Endothelial cell of umbilical vein (primary cell): ENCODE measurements at regions not wholly inside any gene's neighbourhood (a gene's known extent, or its start where the extent isn't known, plus 50 kb on each side); places are given as distances from the start of the nearest gene placed in this dataset.

ENCODE experiments used
- BruUV-seq: library from RNA; stranded (reverse); fragments of 400-500 nt; replicated peaks from 2 replicates; lab custom pipeline; 2021; lab: Mats Ljungman, UMichigan
- CTCF ChIA-PET: fragments of 300-600, 350-600 bp; sonication (Branson Sonifier 250); formaldehyde crosslinking; loops from one replicate; lab custom pipeline; 2021; ENCODE audit warnings: antibody characterized with exemption, inconsistent platforms; lab: Charles Lee
- POLR2A ChIA-PET: fragments of 300-600, 350-600 bp; sonication (Branson Sonifier 250); formaldehyde crosslinking; loops from one replicate; lab custom pipeline; 2021; ENCODE audit warnings: antibody characterized with exemption, inconsistent platforms; lab: Charles Lee
- DNase-seq: peaks from one replicate; pipeline ENCODE4 v3.0.0-alpha.2; 2011; ENCODE audit warnings: low read depth, low spot score
- FAIRE-seq: peaks from 2 replicates; lab custom pipeline; 2011; peaks lifted over from hg19 to GRCh38; lab: Jason Lieb, UNC
- H2AFZ ChIP-seq: 2 replicates; pipeline ENCODE4 v1.6.0; 2012; ENCODE audit warnings: low read depth, low read length, control low read depth, inconsistent platforms
- H3K27ac ChIP-seq: 2 replicates; pipeline ENCODE4 v1.5.1; 2011; ENCODE audit warnings: low read depth, mild to moderate bottlenecking, control low read depth, low read length, moderate library complexity; ENCODE audit not compliant: insufficient read depth
- H3K27me3 ChIP-seq, 2 experiments: 2 replicates each; pipeline versions ENCODE4 v1.6.0 to v1.6.1; 2011; ENCODE audit warnings: low read length in 2 of 2, mixed read lengths in 1 of 2; ENCODE audit not compliant: control insufficient read depth in 2 of 2, insufficient read depth in 2 of 2
- H3K36me3 ChIP-seq, 2 experiments: 2 replicates in 1 of 2; 3 replicates in 1 of 2; pipeline ENCODE4 v1.5.1; 2011; ENCODE audit warnings: low read length in 2 of 2, mild to moderate bottlenecking in 1 of 2, moderate library complexity in 1 of 2; ENCODE audit not compliant: control insufficient read depth in 2 of 2, insufficient read depth in 2 of 2; ENCODE audit errors: extremely low read depth in 1 of 2
- H3K4me1 ChIP-seq: 3 replicates; pipeline ENCODE4 v1.5.1; 2011; ENCODE audit warnings: mild to moderate bottlenecking, low read length; ENCODE audit not compliant: control insufficient read depth, insufficient read depth; ENCODE audit errors: extremely low read depth
- H3K4me2 ChIP-seq: 2 replicates; pipeline ENCODE4 v1.6.1; 2011; ENCODE audit warnings: low read length, control low read depth, mixed read lengths; ENCODE audit not compliant: insufficient read depth
- H3K4me3 ChIP-seq, 3 experiments: fragments of 200-600 bp in 1 of 3; sonication (generic), shearing (Covaris generic) in 1 of 3; replicated peaks in 1 of 3; 2 replicates each; pipeline ENCODE4 v1.5.1; 2011 to 2016; ENCODE audit warnings: control low read depth in 3 of 3, low read length in 3 of 3, mild to moderate bottlenecking in 2 of 3, inconsistent platforms in 1 of 3, low read depth in 1 of 3, moderate library complexity in 1 of 3; ENCODE audit not compliant: insufficient read depth in 1 of 3
- H3K79me2 ChIP-seq: 2 replicates; pipeline ENCODE4 v1.6.0; 2012; ENCODE audit warnings: low read length, inconsistent platforms; ENCODE audit not compliant: control insufficient read depth, insufficient read depth
- H3K9ac ChIP-seq: replicated peaks from 2 replicates; pipeline ENCODE3; 2011; ENCODE audit warnings: low read length, control low read depth; ENCODE audit not compliant: insufficient read depth; ENCODE audit errors: extremely low read depth
- H3K9me1 ChIP-seq: replicated peaks from 3 replicates; pipeline ENCODE4 v1.6.0; 2011; ENCODE audit warnings: mild to moderate bottlenecking, low read length; ENCODE audit not compliant: control insufficient read depth, insufficient read depth; ENCODE audit errors: extremely low read depth
- H3K9me3 ChIP-seq: replicated peaks from 2 replicates; pipeline ENCODE4 v1.5.1; 2012; ENCODE audit warnings: low read length, inconsistent platforms; ENCODE audit not compliant: control insufficient read depth, insufficient read depth
- H4K20me1 ChIP-seq: replicated peaks from 2 replicates; pipeline ENCODE3; 2011; ENCODE audit warnings: mild to moderate bottlenecking, low read length; ENCODE audit not compliant: control insufficient read depth, insufficient read depth; ENCODE audit errors: extremely low read depth
- EZH2 ChIP-seq: IDR thresholded peaks from 2 replicates; pipeline ENCODE4 v1.6.1; 2012; ENCODE audit warnings: borderline replicate concordance, low read depth, mild to moderate bottlenecking, moderate library complexity, low read length, inconsistent platforms; ENCODE audit not compliant: severe bottlenecking
- JUN ChIP-seq: IDR thresholded peaks from 2 replicates; pipeline ENCODE4 v1.6.1; 2011; ENCODE audit warnings: borderline replicate concordance, low read depth; ENCODE audit not compliant: insufficient read length, insufficient read depth
- MYC ChIP-seq: IDR thresholded peaks from one replicate; pipeline ENCODE4 v1.6.1; 2011; ENCODE audit warnings: mild to moderate bottlenecking, low read depth, low read length
- dilution Hi-C: fragments of 300-500 bp; cut with MboI; formaldehyde crosslinking; loops from one replicate; pipeline ENCODE4 v1.15.0; 2019; ENCODE audit warnings: low sequenced_read_pairs; ENCODE audit not compliant: extremely low pct_ligation_motif_present
- intact Hi-C: fragments of 100-400 bp; cut with micrococcal nuclease; formaldehyde crosslinking; loops from one replicate; pipeline ENCODE4 v1.10.0; 2022
- TF ChIP-seq, protein P1 (sequence below), 2 donors: IDR thresholded peaks; 1 replicate in 1 of 2; 2 replicates in 1 of 2; pipeline ENCODE4 v1.5.1; 2011; ENCODE audit warnings: low read length in 2 of 2, mild to moderate bottlenecking in 2 of 2, moderate library complexity in 2 of 2, control low read depth in 1 of 2, inconsistent platforms in 1 of 2, low read depth in 1 of 2; ENCODE audit not compliant: insufficient read depth in 1 of 2; ENCODE audit errors: extremely low read depth in 1 of 2

DNA sequence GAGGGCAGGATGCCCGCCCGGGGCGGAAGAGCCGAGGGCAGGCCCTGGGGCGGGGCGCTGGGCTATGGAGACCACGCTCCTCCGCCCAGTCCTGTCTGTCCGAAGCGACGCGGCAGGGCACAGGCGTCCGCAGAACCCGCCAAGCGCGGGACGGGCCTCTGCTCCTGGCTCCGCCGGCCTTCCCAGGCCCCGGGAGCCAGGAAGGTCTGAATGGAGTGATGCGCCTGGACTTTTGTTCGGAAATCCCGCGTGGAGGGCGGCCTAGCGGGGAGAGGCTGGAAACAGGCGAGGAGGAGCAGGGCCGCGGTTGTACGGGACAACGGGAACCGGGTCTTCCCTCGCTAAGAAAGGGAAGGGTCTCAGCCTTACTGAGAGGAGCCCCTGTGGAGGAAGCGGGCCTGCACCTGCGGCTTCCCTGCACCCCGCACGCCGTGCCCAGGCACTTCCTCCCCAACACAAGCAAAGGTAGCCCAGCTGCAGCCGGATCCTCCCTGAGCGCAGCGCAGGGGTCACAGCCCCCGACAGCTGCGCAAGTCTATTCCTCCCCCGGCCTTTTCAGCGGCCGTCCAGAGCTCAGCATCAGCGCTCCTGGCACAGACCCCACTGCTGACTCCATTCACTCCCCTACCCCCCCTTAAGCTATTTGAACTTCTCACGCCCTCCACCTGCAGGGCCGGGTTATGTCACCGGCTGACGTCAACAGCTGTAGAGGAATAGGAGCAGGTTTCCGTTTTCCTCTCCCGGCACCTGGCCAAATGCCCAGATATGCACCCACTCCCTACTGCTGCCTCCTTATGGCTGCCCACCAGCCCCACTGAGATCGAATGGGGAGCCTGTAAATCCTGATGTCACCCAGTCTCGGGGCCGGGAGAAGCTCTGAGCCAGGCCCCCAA is 143.2 kb upstream of the RET start:
- H3K9ac ChIP-seq: no peak overlapping the region
- no peaks in the 10 kb centered on the region for H3K9me1 ChIP-seq
- no peaks in the 10 kb centered on the region for H3K9me3 ChIP-seq
- peak; percentile 21 for DNase-seq
- ChIA-PET POLR2A (no interaction called here), CTCF (no interaction called here)
- no peaks in the 10 kb centered on the region for H3K36me3 ChIP-seq
- H3K4me1 ChIP-seq: no peaks in the 10 kb centered on the region
- H3K27me3 ChIP-seq: peaks cover 6 to 9% of the 10 kb centered on the region in 2 experiments
- FAIRE-seq: no peak
- H2AFZ ChIP-seq: no peak overlapping the region
- intact Hi-C loops: no loop called here
- no peaks in the 10 kb centered on the region for H4K20me1 ChIP-seq
- no peak overlapping the region for H3K4me2 ChIP-seq
- no peaks in the 10 kb centered on the region for H3K79me2 ChIP-seq
- dilution Hi-C loops: no loop called here
- H3K27ac ChIP-seq: no peak overlapping the region
- TF ChIP-seq, protein P1, sequence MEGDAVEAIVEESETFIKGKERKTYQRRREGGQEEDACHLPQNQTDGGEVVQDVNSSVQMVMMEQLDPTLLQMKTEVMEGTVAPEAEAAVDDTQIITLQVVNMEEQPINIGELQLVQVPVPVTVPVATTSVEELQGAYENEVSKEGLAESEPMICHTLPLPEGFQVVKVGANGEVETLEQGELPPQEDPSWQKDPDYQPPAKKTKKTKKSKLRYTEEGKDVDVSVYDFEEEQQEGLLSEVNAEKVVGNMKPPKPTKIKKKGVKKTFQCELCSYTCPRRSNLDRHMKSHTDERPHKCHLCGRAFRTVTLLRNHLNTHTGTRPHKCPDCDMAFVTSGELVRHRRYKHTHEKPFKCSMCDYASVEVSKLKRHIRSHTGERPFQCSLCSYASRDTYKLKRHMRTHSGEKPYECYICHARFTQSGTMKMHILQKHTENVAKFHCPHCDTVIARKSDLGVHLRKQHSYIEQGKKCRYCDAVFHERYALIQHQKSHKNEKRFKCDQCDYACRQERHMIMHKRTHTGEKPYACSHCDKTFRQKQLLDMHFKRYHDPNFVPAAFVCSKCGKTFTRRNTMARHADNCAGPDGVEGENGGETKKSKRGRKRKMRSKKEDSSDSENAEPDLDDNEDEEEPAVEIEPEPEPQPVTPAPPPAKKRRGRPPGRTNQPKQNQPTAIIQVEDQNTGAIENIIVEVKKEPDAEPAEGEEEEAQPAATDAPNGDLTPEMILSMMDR (IDR thresholded peaks at IDR 0.05; ENCODE audit: extremely low read depth in 1 of 2, insufficient read depth in 1 of 2, low read depth in 1 of 2, low read length in 2 of 2): no peak
- TF ChIP-seq EZH2: peak; percentile 57
- no TSS peak for BruUV-seq
- no peak overlapping the region for H3K4me3 ChIP-seq

DNA sequence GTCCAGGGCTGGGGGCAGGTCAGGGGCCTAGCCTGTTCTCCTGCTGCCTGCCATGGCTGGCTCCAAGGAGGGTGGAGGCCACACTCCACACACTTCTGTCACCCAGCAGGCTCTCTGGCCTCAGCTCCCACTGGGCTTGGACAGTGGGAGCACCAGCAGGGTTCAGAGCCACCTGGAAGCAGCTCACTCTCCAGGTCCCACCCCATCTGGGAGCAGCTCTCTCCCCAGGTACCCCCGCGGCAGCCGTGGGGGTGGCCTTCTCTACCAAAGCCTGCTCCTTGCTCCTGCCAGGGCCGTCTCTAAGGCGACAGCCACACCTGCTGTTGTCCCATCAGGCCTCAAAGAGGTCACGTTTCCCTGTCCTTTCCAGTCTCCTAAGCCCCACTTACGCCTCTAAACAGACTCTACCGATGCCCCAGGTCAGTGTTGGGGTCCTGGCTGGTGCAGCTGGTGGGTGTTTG is 142.5 kb upstream of the RET start:
- H3K9me1 ChIP-seq: no peaks in the 10 kb centered on the region
- no peak overlapping the region for H3K4me3 ChIP-seq
- FAIRE-seq (no peak), DNase-seq (no peak)
- intact Hi-C loops: no loop called here
- H3K27ac ChIP-seq: no peak overlapping the region
- no peaks in the 10 kb centered on the region for H3K36me3 ChIP-seq
- peaks cover 6 to 9% of the 10 kb centered on the region in 2 experiments for H3K27me3 ChIP-seq
- no TSS peak for BruUV-seq
- dilution Hi-C loops: no loop called here
- H3K4me2 ChIP-seq: no peak overlapping the region
- ChIA-PET CTCF (no interaction called here), POLR2A (no interaction called here)
- TF ChIP-seq JUN (no peak), MYC (no peak)
- TF ChIP-seq, protein P1 (IDR thresholded peaks at IDR 0.05; ENCODE audit: extremely low read depth in 1 of 2, insufficient read depth in 1 of 2, low read depth in 1 of 2, low read length in 2 of 2): no peak
- no peak overlapping the region for H2AFZ ChIP-seq
- H3K9me3 ChIP-seq: no peaks in the 10 kb centered on the region
- no peak overlapping the region for H3K9ac ChIP-seq
- no peaks in the 10 kb centered on the region for H3K4me1 ChIP-seq
- no peaks in the 10 kb centered on the region for H3K79me2 ChIP-seq
- no peaks in the 10 kb centered on the region for H4K20me1 ChIP-seq
